H9 (cell line): ENCODE measurements at regions not wholly inside any gene's neighbourhood (a gene's known extent, or its start where the extent isn't known, plus 50 kb on each side); places are given as distances from the start of the nearest gene placed in this dataset.

Source experiments
- DNase-seq: peaks from one replicate; pipeline ENCODE4 v3.0.0-alpha.2; 2017
- H2AFZ ChIP-seq: one replicate; pipeline ENCODE4 v1.6.1; 2013; ENCODE audit warnings: mild to moderate bottlenecking, low read length, control low read depth, moderate library complexity
- H2AK5ac ChIP-seq: 2 replicates; pipeline ENCODE4 v1.6.1; 2013; ENCODE audit warnings: low read length, control low read depth, mixed read lengths; ENCODE audit not compliant: insufficient read length
- H2BK120ac ChIP-seq: one replicate; pipeline ENCODE4 v1.6.1; 2013; ENCODE audit warnings: low read depth, mild to moderate bottlenecking, low read length, control low read depth, inconsistent platforms; ENCODE audit not compliant: poor library complexity, severe bottlenecking
- H2BK12ac ChIP-seq: 2 replicates; pipeline ENCODE4 v1.6.1; 2013; ENCODE audit warnings: low read length, control low read depth, mixed read lengths, low read depth; ENCODE audit not compliant: insufficient read length
- H2BK15ac ChIP-seq: 2 replicates; pipeline ENCODE4 v1.6.1; 2013; ENCODE audit warnings: low read depth, low read length, control low read depth
- H2BK20ac ChIP-seq: one replicate; pipeline ENCODE4 v1.6.1; 2013; ENCODE audit warnings: low read depth, mild to moderate bottlenecking, low read length, control low read depth, inconsistent platforms; ENCODE audit not compliant: poor library complexity, severe bottlenecking
- H2BK5ac ChIP-seq: 2 replicates; pipeline ENCODE4 v1.6.1; 2013; ENCODE audit warnings: low read length, control low read depth, mixed read lengths; ENCODE audit not compliant: insufficient read length
- H3K14ac ChIP-seq: 2 replicates; pipeline ENCODE4 v1.6.1; 2013; ENCODE audit warnings: low read length, control low read depth; ENCODE audit not compliant: insufficient read depth
- H3K18ac ChIP-seq: 2 replicates; pipeline ENCODE4 v1.6.1; 2013; ENCODE audit warnings: low read depth, mild to moderate bottlenecking, mixed read lengths, low read length, control low read depth; ENCODE audit not compliant: insufficient read length
- H3K23ac ChIP-seq: 2 replicates; pipeline ENCODE4 v1.6.1; 2013; ENCODE audit warnings: low read length, control low read depth, mixed read lengths, low read depth; ENCODE audit not compliant: insufficient read length
- H3K23me2 ChIP-seq: 2 replicates; pipeline ENCODE4 v1.6.1; 2013; ENCODE audit warnings: low read depth, mild to moderate bottlenecking, mixed read lengths, low read length, control low read depth; ENCODE audit not compliant: insufficient read length, poor library complexity, severe bottlenecking
- H3K27ac ChIP-seq: 2 replicates; pipeline ENCODE4 v1.5.1; 2013; ENCODE audit warnings: low read length, control low read depth, mixed read lengths, low read depth; ENCODE audit not compliant: insufficient read length
- H3K27me3 ChIP-seq: 2 replicates; pipeline ENCODE4 v1.6.1; 2013; ENCODE audit warnings: low read length, control low read depth, inconsistent platforms; ENCODE audit not compliant: insufficient read depth
- H3K4ac ChIP-seq: 2 replicates; pipeline ENCODE4 v1.6.1; 2013; ENCODE audit warnings: low read depth, mild to moderate bottlenecking, control low read depth, inconsistent platforms, low read length, moderate library complexity
- H3K4me1 ChIP-seq: 2 replicates; pipeline ENCODE4 v1.6.1; 2013; ENCODE audit warnings: low read length, control low read depth, inconsistent platforms; ENCODE audit not compliant: insufficient read depth
- H3K4me2 ChIP-seq: 2 replicates; pipeline ENCODE4 v1.6.1; 2013; ENCODE audit warnings: low read length, control low read depth, mixed read lengths; ENCODE audit not compliant: insufficient read length, insufficient read depth
- H3K56ac ChIP-seq: 2 replicates; pipeline ENCODE4 v1.6.1; 2013; ENCODE audit warnings: low read depth, mild to moderate bottlenecking, mixed read lengths, low read length, control low read depth; ENCODE audit not compliant: insufficient read length
- H3K79me1 ChIP-seq: 2 replicates; pipeline ENCODE4 v1.6.1; 2013; ENCODE audit warnings: low read depth, mild to moderate bottlenecking, moderate library complexity, low read length, control low read depth, inconsistent platforms; ENCODE audit not compliant: insufficient read depth, poor library complexity, severe bottlenecking
- H3K79me2 ChIP-seq: 2 replicates; pipeline ENCODE4 v1.6.1; 2013; ENCODE audit warnings: low read length, control low read depth, inconsistent platforms; ENCODE audit not compliant: insufficient read depth
- H3K9ac ChIP-seq: 2 replicates; pipeline ENCODE4 v1.6.1; 2013; ENCODE audit warnings: low read length, control low read depth, mixed read lengths; ENCODE audit not compliant: insufficient read length; ENCODE audit errors: extremely low read depth
- H3K9me3 ChIP-seq: one replicate; pipeline ENCODE4 v1.6.1; 2013; ENCODE audit warnings: low read depth, low read length, inconsistent platforms; ENCODE audit not compliant: control insufficient read depth
- H3T11ph ChIP-seq: one replicate; pipeline ENCODE4 v1.6.1; 2013; ENCODE audit warnings: mild to moderate bottlenecking, low read length, control low read depth, inconsistent platforms
- H4K20me1 ChIP-seq: one replicate; pipeline ENCODE4 v1.6.1; 2013; ENCODE audit not compliant: control insufficient read depth, insufficient read length, insufficient read depth
- H4K5ac ChIP-seq: 2 replicates; pipeline ENCODE4 v1.6.1; 2013; ENCODE audit warnings: low read depth, mild to moderate bottlenecking, mixed read lengths, low read length, control low read depth; ENCODE audit not compliant: insufficient read length
- H4K8ac ChIP-seq: replicated peaks from 2 replicates; pipeline ENCODE4 v1.6.1; 2013; ENCODE audit warnings: low read length, control low read depth, mixed read lengths, low read depth; ENCODE audit not compliant: insufficient read length
- H4K91ac ChIP-seq: 2 replicates; pipeline ENCODE4 v1.6.1; 2013; ENCODE audit warnings: low read depth, mild to moderate bottlenecking, moderate library complexity, mixed read lengths, low read length, control low read depth; ENCODE audit not compliant: insufficient read length
- H3K27ac Mint-ChIP-seq, 3 experiments: 2 replicates in 2 of 3; 3 replicates in 1 of 3; pipeline ENCODE4 v1.8.0; 2020 to 2021; ENCODE audit warnings: mixed read lengths in 3 of 3, mild to moderate bottlenecking in 1 of 3, moderate library complexity in 1 of 3
- H3K27me3 Mint-ChIP-seq: 2 replicates; pipeline ENCODE4 v1.8.0; 2021; ENCODE audit warnings: low read depth, mild to moderate bottlenecking, moderate library complexity, mixed read lengths
- H3K36me3 Mint-ChIP-seq, 3 experiments: 2 replicates in 2 of 3; 3 replicates in 1 of 3; pipeline ENCODE4 v1.8.0; 2020 to 2021; ENCODE audit warnings: low read depth in 3 of 3, mixed read lengths in 3 of 3; ENCODE audit not compliant: insufficient read depth in 1 of 3
- H3K4me1 Mint-ChIP-seq, 2 experiments: 2 replicates each; pipeline ENCODE4 v1.8.0; 2020; ENCODE audit warnings: mixed read lengths in 2 of 2
- H3K4me3 Mint-ChIP-seq, 2 experiments: 2 replicates in 1 of 2; 3 replicates in 1 of 2; pipeline ENCODE4 v1.8.0; 2020 to 2021; ENCODE audit warnings: mild to moderate bottlenecking in 2 of 2, mixed read lengths in 2 of 2, moderate library complexity in 1 of 2
- H3K9me3 Mint-ChIP-seq, 2 experiments: 2 replicates in 1 of 2; 3 replicates in 1 of 2; pipeline ENCODE4 v1.8.0; 2020; ENCODE audit warnings: mild to moderate bottlenecking in 2 of 2, mixed read lengths in 2 of 2, moderate library complexity in 1 of 2
- WGBS: extraction: QIAGEN DNeasy Blood & Tissue Kit; methylation state at CpG from one replicate; pipeline ENCODE4 v1.1.7; 2013; ENCODE audit warnings: missing lambda C conversion rate, low lambda C conversion rate, mixed read lengths; ENCODE audit not compliant: insufficient read length; ENCODE audit errors: extremely low coverage; 5-methylcytosine and 5-hydroxymethylcytosine counted together
- TF ChIP-seq, protein P1 (sequence below): fragments of 200-600 bp; sonication (generic); conservative IDR thresholded peaks from 3 replicates; pipeline ENCODE4 v1.8.0; 2021; ENCODE audit warnings: antibody characterized with exemption, mild to moderate bottlenecking

DNA sequence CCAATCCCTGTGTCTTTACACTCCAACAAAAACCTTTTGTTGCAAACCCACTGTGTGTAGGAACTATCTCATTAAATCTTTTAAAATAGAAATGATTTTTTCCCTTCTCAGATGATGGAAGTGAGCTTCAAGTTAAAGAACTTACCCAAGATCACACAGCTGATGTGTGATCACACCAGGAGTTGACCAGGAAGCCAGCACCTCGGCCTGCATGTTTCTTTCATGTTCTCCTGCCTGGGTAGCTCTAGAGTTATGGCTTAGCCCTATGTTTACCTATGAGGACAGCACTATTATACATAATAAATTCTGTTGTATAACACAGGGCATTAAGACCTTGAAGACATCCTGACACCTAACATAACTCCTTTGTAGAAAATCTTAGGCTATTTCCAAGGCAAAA lies 132.1 kb upstream of the KLHL25 start:
- Histone ChIP-seq H2BK120ac (no peak overlapping the region), H2BK12ac (no peak overlapping the region), H3K18ac (no peak overlapping the region), H3K4ac (no peak overlapping the region), H3T11ph (no peak overlapping the region), H4K20me1 (no peaks in the 10 kb centered on the region), H4K8ac (no peak overlapping the region), H3K56ac (no peak overlapping the region), H2BK20ac (no peak overlapping the region), H2BK15ac (no peak overlapping the region), H3K4me2 (no peak overlapping the region), H3K23ac (no peak overlapping the region), H2BK5ac (no peak overlapping the region), H2AFZ (no peak overlapping the region), H3K23me2 (no peaks in the 10 kb centered on the region), H3K27me3 (no peaks in the 10 kb centered on the region), H3K27ac (no peak overlapping the region), H4K5ac (no peak overlapping the region), H3K79me2 (no peaks in the 10 kb centered on the region), H3K4me1 (peaks cover 5% of the 10 kb centered on the region; the same call in 1 of the 2 replicates), H3K9ac (no peak overlapping the region), H4K91ac (no peak overlapping the region), H3K9me3 (no peaks in the 10 kb centered on the region), H3K79me1 (no peaks in the 10 kb centered on the region), H3K14ac (no peak overlapping the region), H2AK5ac (no peak overlapping the region)
- peaks cover 22 to 24% of the 10 kb centered on the region in 2 experiments for H3K4me1 Mint-ChIP-seq
- no peak overlapping the region; a peak in 1 of 5 replicates for H3K4me3 Mint-ChIP-seq
- H3K27me3 Mint-ChIP-seq, result no peaks in the 10 kb centered on the region
- no CpG with 5 or more reads among the region's 1 CpG for WGBS
- TF ChIP-seq, protein P1, sequence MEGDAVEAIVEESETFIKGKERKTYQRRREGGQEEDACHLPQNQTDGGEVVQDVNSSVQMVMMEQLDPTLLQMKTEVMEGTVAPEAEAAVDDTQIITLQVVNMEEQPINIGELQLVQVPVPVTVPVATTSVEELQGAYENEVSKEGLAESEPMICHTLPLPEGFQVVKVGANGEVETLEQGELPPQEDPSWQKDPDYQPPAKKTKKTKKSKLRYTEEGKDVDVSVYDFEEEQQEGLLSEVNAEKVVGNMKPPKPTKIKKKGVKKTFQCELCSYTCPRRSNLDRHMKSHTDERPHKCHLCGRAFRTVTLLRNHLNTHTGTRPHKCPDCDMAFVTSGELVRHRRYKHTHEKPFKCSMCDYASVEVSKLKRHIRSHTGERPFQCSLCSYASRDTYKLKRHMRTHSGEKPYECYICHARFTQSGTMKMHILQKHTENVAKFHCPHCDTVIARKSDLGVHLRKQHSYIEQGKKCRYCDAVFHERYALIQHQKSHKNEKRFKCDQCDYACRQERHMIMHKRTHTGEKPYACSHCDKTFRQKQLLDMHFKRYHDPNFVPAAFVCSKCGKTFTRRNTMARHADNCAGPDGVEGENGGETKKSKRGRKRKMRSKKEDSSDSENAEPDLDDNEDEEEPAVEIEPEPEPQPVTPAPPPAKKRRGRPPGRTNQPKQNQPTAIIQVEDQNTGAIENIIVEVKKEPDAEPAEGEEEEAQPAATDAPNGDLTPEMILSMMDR, result no peak
- DNase-seq, result no peak
- H3K9me3 Mint-ChIP-seq, result no peaks in the 10 kb centered on the region; a peak in 1 of 5 replicates
- no peak overlapping the region for H3K27ac Mint-ChIP-seq
- H3K36me3 Mint-ChIP-seq, result no peaks in the 10 kb centered on the region
